HepG2 (cell line): ENCODE measurements at regions not wholly inside any gene's neighbourhood (a gene's known extent, or its start where the extent isn't known, plus 50 kb on each side); places are given as distances from the start of the nearest gene placed in this dataset.

Experiments
- ATAC-seq: fragments of 200-7000 bp; cut with Tn5 transposase; 3 replicates; pipeline ENCODE4 v1.9.1; 2020; ENCODE audit warnings: mild to moderate bottlenecking, moderate library complexity
- BruUV-seq: library from RNA; stranded (reverse); fragments of 400-500 nt; replicated peaks from 2 replicates; lab custom pipeline; 2021; lab: Mats Ljungman, UMichigan
- CTCF ChIA-PET: fragments of 300-600 bp; formaldehyde crosslinking; extraction: SDS; loops from one replicate; lab custom pipeline; 2021; ENCODE audit warnings: low total read pairs, inconsistent platforms, low intra/inter-chr PET ratio; lab: Yijun Ruan, JAX
- POLR2A ChIA-PET: fragments of 350-600 bp; sonication (Branson Sonifier 250); formaldehyde crosslinking; loops from one replicate; lab custom pipeline; 2020; ENCODE audit warnings: antibody characterized with exemption, inconsistent platforms; lab: Yijun Ruan, JAX
- DNase-seq: peaks from one replicate; pipeline ENCODE4 v3.0.0-alpha.2; 2015; ENCODE audit warnings: low spot score
- FAIRE-seq: peaks from 3 replicates; lab custom pipeline; 2011; peaks lifted over from hg19 to GRCh38; lab: Jason Lieb, UNC
- H2AFZ ChIP-seq: one replicate; pipeline ENCODE4 v1.6.1; 2011; ENCODE audit warnings: low read length, inconsistent platforms
- H3K27ac ChIP-seq: fragments of 300-600 bp; 3 replicates; pipeline ENCODE4 v1.8.0; 2011; ENCODE audit warnings: mixed run types, mild to moderate bottlenecking, mixed read lengths, low read length, inconsistent platforms; ENCODE audit not compliant: insufficient read depth; ENCODE audit errors: extremely low read length
- H3K27me3 ChIP-seq, 2 experiments: fragments of 200-600 bp in 1 of 2; 2 replicates in 1 of 2; 3 replicates in 1 of 2; pipeline versions ENCODE4 v1.6.0 to v1.8.0; 2011; ENCODE audit warnings: low read length in 2 of 2, mild to moderate bottlenecking in 2 of 2, moderate library complexity in 2 of 2, inconsistent platforms in 1 of 2; ENCODE audit not compliant: insufficient read depth in 2 of 2, control insufficient read depth in 1 of 2
- H3K36me3 ChIP-seq, 2 experiments: fragments of 200-600 bp in 1 of 2; replicated peaks in 1 of 2; 2 replicates in 1 of 2; 3 replicates in 1 of 2; pipeline versions ENCODE4 v1.5.1 to v1.8.0; 2011; ENCODE audit warnings: low read length in 2 of 2, inconsistent platforms in 1 of 2; ENCODE audit not compliant: insufficient read depth in 2 of 2, control insufficient read depth in 1 of 2
- H3K4me1 ChIP-seq: 2 replicates; pipeline ENCODE4 v1.5.1; 2012; ENCODE audit warnings: low read length, inconsistent platforms; ENCODE audit not compliant: insufficient read depth
- H3K4me2 ChIP-seq: 2 replicates; pipeline ENCODE4 v1.6.0; 2011; ENCODE audit warnings: low read depth, low read length, inconsistent platforms
- H3K4me3 ChIP-seq, 3 experiments: fragments of 200-600 bp in 1 of 3; sonication (generic), shearing (Covaris generic) in 1 of 3; replicated peaks in 1 of 3; 2 replicates each; pipeline ENCODE4 v1.5.1; 2011 to 2016; ENCODE audit warnings: low read length in 3 of 3, inconsistent platforms in 2 of 3, low read depth in 2 of 3, mild to moderate bottlenecking in 2 of 3, control low read depth in 1 of 3, mixed read lengths in 1 of 3; ENCODE audit not compliant: insufficient read depth in 1 of 3
- H3K79me2 ChIP-seq: one replicate; pipeline ENCODE4 v1.6.1; 2011; ENCODE audit warnings: low read length, inconsistent platforms; ENCODE audit not compliant: insufficient read depth
- H3K9ac ChIP-seq: 2 replicates; pipeline ENCODE4 v1.6.0; 2011; ENCODE audit warnings: mild to moderate bottlenecking, low read depth, low read length, inconsistent platforms; ENCODE audit not compliant: insufficient read depth
- H3K9me3 ChIP-seq: 2 replicates; pipeline ENCODE4 v1.5.1; 2012; ENCODE audit warnings: mild to moderate bottlenecking, low read length
- H4K20me1 ChIP-seq: 2 replicates; pipeline ENCODE4 v1.6.0; 2011; ENCODE audit warnings: inconsistent platforms, mild to moderate bottlenecking, low read length, moderate library complexity; ENCODE audit not compliant: insufficient read depth
- CEBPG ChIP-seq: IDR thresholded peaks from 2 replicates; pipeline ENCODE4 v1.6.1; 2016
- FOXK1 ChIP-seq: sonication (generic); formaldehyde crosslinking; IDR thresholded peaks from 2 replicates; pipeline ENCODE4 v1.4.0; 2020; ENCODE audit warnings: low read depth, missing genetic modification reagents, borderline replicate concordance
- ZNF205 ChIP-seq: IDR thresholded peaks from 2 replicates; pipeline ENCODE4 v1.6.1; 2018; ENCODE audit warnings: missing biosample characterization, missing genetic modification reagents
- ZNF557 ChIP-seq: sonication (generic); formaldehyde crosslinking; IDR thresholded peaks from 2 replicates; pipeline ENCODE4 v1.4.0; 2020; ENCODE audit warnings: missing genetic modification reagents
- ZNF83 ChIP-seq: sonication (generic); formaldehyde crosslinking; IDR thresholded peaks from 2 replicates; pipeline ENCODE4 v1.4.0; 2020; ENCODE audit warnings: missing genetic modification reagents, mild to moderate bottlenecking, borderline replicate concordance
- in situ Hi-C: cut with HindIII; loops from 2 replicates; pipeline ENCODE4 v1.10.0; 2017; ENCODE audit warnings: low pct_unique_long_range_greater_than_20kb; ENCODE audit not compliant: extremely low pct_ligation_motif_present
- intact Hi-C: fragments of 100-400 bp; cut with micrococcal nuclease; formaldehyde crosslinking; loops from one replicate; pipeline ENCODE4 v1.10.0; 2022; ENCODE audit not compliant: unreplicated experiment
- TF ChIP-seq, protein P1 (sequence below): sonication (generic); formaldehyde crosslinking; IDR thresholded peaks from 2 replicates; pipeline ENCODE4 v1.4.0; 2020; ENCODE audit warnings: mild to moderate bottlenecking, missing genetic modification reagents

DNA sequence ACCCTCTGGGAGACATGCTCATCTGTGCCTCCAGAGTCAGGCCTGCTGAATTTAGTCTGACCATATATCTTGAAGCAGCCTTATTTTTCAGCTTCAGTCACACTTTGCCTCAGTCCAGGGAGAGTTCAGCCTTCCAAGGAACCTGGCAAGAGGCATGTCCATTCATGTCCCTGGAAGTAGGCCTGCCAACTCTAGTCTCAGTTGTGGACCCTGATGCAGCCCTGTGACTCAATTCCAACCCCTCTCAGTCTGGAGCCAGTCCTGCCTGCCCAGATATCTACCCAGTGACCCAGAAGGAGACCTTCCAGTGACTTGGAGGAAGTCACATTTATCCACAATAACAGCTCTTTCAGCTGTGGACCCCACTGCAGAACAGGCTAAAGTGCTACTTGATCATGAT, 566.6 kb downstream of the TMEM135 start:
- no peaks in the 10 kb centered on the region for H3K79me2 ChIP-seq
- H3K4me3 ChIP-seq: no peak overlapping the region
- TF ChIP-seq ZNF83 (CRISPR knock-in tag): no peak
- TF ChIP-seq, protein P1, sequence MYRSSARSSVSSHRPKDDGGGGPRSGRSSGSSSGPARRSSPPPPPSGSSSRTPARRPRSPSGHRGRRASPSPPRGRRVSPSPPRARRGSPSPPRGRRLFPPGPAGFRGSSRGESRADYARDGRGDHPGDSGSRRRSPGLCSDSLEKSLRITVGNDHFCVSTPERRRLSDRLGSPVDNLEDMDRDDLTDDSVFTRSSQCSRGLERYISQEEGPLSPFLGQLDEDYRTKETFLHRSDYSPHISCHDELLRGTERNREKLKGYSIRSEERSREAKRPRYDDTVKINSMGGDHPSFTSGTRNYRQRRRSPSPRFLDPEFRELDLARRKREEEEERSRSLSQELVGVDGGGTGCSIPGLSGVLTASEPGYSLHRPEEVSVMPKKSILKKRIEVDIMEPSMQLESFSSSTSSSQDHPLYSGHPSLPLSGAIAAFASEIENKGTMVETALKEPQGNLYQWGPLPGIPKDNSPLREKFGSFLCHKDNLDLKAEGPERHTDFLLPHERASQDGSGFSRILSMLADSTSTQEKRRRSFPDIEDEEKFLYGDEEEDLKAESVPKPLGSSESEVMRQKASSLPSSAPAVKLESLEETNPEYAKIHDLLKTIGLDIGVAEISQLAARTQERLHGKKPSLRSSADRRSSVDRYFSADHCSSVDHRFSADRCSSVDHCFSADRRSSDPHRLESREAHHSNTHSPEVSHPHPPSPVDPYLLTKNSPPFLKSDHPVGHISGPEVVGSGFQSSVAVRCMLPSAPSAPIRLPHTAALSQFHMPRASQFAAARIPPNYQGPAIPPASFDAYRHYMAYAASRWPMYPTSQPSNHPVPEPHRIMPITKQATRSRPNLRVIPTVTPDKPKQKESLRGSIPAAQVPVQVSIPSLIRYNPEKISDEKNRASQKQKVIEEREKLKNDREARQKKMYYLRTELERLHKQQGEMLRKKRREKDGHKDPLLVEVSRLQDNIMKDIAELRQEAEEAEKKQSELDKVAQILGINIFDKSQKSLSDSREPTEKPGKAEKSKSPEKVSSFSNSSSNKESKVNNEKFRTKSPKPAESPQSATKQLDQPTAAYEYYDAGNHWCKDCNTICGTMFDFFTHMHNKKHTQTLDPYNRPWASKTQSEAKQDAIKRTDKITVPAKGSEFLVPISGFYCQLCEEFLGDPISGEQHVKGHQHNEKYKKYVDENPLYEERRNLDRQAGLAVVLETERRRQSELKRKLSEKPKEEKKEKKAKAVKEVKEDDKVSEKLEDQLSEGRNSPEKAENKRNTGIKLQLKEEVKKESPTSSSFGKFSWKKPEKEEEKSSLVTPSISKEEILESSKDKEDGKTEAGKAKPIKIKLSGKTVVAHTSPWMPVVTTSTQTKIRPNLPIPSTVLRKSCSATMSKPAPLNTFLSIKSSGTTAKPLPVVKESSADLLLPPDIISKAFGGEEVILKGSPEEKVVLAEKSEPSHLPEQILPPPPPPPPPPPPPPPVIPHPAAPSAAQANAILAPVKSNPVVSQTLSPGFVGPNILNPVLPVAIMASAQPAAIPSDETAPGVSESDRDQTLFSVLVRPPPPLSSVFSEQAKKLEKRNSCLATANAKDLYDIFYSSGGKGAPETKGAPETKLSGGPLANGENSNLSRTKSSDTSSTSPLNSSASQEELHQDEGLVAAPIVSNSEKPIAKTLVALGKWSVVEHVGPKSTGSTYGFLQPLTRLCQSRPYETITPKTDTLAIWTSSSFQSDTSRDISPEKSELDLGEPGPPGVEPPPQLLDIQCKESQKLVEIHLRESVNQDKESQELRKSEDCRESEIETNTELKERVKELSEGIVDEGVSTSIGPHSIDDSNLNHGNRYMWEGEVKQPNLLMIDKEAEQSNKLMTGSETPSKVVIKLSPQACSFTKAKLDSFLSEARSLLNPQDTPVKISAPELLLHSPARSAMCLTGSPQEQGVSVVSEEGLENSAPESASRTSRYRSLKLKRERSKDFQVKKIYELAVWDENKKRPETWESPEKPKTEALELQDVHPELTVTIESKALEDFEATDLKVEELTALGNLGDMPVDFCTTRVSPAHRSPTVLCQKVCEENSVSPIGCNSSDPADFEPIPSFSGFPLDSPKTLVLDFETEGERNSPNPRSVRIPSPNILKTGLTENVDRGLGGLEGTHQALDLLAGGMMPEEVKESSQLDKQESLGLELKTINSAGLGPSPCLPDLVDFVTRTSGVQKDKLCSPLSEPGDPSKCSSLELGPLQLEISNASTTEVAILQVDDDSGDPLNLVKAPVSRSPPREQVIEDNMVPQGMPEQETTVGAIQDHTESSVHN: no peak
- no peak for TF ChIP-seq ZNF205 (CRISPR knock-in tag)
- TF ChIP-seq CEBPG: no peak
- no peak for TF ChIP-seq ZNF557 (CRISPR knock-in tag)
- TF ChIP-seq FOXK1 (CRISPR knock-in tag): no peak
- no peak overlapping the region for H3K9ac ChIP-seq
- no peaks in the 10 kb centered on the region for H3K27me3 ChIP-seq
- BruUV-seq: no TSS peak
- no peak overlapping the region for H3K4me2 ChIP-seq
- no peak for DNase-seq
- FAIRE-seq: no peak
- H3K9me3 ChIP-seq: no peaks in the 10 kb centered on the region
- intact Hi-C loops (no loop called here), in situ Hi-C loops (no loop called here)
- no peaks in the 10 kb centered on the region for H4K20me1 ChIP-seq
- CTCF ChIA-PET: no interaction called here
- ATAC-seq: no peak
- no peak overlapping the region for H3K27ac ChIP-seq
- H3K36me3 ChIP-seq: no peaks in the 10 kb centered on the region
- no peak overlapping the region for H2AFZ ChIP-seq
- POLR2A ChIA-PET: no interaction called here
- no peaks in the 10 kb centered on the region for H3K4me1 ChIP-seq
